ENCODE measurements at regions not wholly inside any gene's neighbourhood (a gene's known extent, or its start where the extent isn't known, plus 50 kb on each side); places are given as distances from the start of the nearest gene placed in this dataset.

DNA sequence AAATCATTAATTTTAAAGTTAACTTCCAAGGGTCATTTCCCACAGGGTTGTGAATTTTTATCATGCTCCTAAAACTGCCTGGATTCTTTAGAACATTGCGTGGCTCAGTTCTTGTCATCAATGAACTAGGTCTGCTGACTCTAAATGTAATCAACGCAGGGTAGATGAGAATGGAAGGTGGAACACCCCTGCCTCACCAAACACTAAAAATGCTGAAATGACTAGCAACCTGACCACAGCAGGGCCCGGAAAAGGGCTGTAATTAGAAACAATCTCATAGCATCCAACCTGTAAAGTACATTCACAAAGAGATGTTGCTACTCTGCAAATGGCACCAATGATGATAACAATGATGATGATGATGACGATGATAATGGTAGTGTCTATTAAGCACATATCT, 356.9 kb downstream of the DEPDC1B start (continued):
- TF ChIP-seq, protein P1, sequence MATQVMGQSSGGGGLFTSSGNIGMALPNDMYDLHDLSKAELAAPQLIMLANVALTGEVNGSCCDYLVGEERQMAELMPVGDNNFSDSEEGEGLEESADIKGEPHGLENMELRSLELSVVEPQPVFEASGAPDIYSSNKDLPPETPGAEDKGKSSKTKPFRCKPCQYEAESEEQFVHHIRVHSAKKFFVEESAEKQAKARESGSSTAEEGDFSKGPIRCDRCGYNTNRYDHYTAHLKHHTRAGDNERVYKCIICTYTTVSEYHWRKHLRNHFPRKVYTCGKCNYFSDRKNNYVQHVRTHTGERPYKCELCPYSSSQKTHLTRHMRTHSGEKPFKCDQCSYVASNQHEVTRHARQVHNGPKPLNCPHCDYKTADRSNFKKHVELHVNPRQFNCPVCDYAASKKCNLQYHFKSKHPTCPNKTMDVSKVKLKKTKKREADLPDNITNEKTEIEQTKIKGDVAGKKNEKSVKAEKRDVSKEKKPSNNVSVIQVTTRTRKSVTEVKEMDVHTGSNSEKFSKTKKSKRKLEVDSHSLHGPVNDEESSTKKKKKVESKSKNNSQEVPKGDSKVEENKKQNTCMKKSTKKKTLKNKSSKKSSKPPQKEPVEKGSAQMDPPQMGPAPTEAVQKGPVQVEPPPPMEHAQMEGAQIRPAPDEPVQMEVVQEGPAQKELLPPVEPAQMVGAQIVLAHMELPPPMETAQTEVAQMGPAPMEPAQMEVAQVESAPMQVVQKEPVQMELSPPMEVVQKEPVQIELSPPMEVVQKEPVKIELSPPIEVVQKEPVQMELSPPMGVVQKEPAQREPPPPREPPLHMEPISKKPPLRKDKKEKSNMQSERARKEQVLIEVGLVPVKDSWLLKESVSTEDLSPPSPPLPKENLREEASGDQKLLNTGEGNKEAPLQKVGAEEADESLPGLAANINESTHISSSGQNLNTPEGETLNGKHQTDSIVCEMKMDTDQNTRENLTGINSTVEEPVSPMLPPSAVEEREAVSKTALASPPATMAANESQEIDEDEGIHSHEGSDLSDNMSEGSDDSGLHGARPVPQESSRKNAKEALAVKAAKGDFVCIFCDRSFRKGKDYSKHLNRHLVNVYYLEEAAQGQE (IDR thresholded peaks at IDR 0.05), result no peak
- TF ChIP-seq FOXA1 (IDR thresholded peaks at IDR 0.05) (no peak), HNF4G (IDR thresholded peaks at IDR 0.05) (no peak)
- TF ChIP-seq, protein P2, sequence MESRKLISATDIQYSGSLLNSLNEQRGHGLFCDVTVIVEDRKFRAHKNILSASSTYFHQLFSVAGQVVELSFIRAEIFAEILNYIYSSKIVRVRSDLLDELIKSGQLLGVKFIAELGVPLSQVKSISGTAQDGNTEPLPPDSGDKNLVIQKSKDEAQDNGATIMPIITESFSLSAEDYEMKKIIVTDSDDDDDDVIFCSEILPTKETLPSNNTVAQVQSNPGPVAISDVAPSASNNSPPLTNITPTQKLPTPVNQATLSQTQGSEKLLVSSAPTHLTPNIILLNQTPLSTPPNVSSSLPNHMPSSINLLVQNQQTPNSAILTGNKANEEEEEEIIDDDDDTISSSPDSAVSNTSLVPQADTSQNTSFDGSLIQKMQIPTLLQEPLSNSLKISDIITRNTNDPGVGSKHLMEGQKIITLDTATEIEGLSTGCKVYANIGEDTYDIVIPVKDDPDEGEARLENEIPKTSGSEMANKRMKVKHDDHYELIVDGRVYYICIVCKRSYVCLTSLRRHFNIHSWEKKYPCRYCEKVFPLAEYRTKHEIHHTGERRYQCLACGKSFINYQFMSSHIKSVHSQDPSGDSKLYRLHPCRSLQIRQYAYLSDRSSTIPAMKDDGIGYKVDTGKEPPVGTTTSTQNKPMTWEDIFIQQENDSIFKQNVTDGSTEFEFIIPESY (IDR thresholded peaks at IDR 0.05), result no peak

DNA sequence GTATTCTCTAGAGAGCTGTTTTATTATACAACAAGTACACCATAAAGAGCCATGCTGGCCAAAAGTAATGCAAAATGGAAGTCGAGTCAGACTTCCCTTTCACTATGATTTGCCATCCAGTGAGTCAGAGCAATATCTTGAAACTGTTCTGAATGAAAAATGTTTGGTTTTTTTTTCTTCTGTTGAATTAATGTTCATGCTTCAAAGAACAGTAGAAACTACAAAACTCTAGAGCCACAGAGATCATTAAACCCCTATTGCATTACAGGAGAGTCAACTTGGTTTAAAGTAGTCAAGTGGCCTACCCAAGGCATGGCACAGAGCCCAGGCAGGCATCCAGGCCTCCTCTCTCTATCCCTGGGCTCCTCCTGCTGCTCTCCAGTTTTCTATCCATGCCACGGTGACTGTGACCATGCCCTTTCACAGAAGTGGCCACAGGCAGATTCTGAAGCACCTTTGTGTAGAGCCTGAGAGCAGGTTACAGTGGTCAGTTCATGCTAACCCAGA, 358.9 kb downstream of the DEPDC1B start:
- no peak overlapping the region for H3K9ac ChIP-seq (ENCODE audit: low read depth in 1 of 2, low read length in 2 of 2)
- WGBS, result 68% methylated on average over 2 of the region's 2 CpGs
- no peaks in the 10 kb centered on the region for H3K36me3 ChIP-seq (ENCODE audit: control insufficient read depth in 4 of 4, insufficient read depth in 3 of 4, low read depth in 1 of 4, low read length in 3 of 4)
- H3K27me3 ChIP-seq (ENCODE audit: control insufficient read depth in 4 of 4, insufficient read depth in 4 of 4, low read length in 3 of 4), result no peaks in the 10 kb centered on the region
- DNase-seq (ENCODE audit: low spot score), result no peak
- no peak overlapping the region for H3K4me3 ChIP-seq (ENCODE audit: low read depth in 1 of 3, low read length in 3 of 3)
- no peak overlapping the region for H3K27ac ChIP-seq (ENCODE audit: low read depth in 1 of 2, low read length in 2 of 2)
- H3K4me1 ChIP-seq (ENCODE audit: control insufficient read depth in 4 of 4, insufficient read depth in 4 of 4, low read length in 3 of 4), result no peaks in the 10 kb centered on the region
- TF ChIP-seq NR2F2 (IDR thresholded peaks at IDR 0.05) (no peak), TAF1 (conservative IDR thresholded peaks at IDR 0.05) (no peak), EGR1 (IDR thresholded peaks at IDR 0.05; ENCODE audit: low read depth in 2 of 2) (no peak), RAD21 (IDR thresholded peaks at IDR 0.05) (no peak)
- TF ChIP-seq, protein P2 (IDR thresholded peaks at IDR 0.05), result no peak
- H3K9me3 ChIP-seq (ENCODE audit: control insufficient read depth in 4 of 4, low read length in 3 of 4), result no peaks in the 10 kb centered on the region

DNA sequence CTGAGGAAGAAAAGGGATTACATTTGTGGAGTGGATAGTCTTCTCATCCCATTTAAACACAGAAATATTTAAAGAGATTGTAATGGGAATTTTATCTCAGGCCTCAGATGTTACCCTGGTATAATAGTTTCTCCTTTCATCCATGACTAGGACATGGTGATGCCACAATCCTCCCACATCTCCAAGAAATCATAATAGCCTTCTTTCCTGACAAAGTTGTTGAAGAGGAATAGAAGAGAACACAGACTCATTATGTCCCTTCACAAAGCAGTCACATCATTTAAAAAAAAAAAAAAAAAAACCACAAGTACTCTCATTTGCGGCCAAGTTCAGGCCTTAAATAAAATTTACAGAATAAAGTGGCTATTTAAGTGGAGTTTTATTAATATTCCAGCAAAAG, 359.6 kb downstream of the DEPDC1B start:
- Histone ChIP-seq H3K27me3 (ENCODE audit: control insufficient read depth in 4 of 4, insufficient read depth in 4 of 4, low read length in 3 of 4) (no peaks in the 10 kb centered on the region), H3K4me3 (ENCODE audit: low read depth in 1 of 3, low read length in 3 of 3) (no peak overlapping the region), H3K4me1 (ENCODE audit: control insufficient read depth in 4 of 4, insufficient read depth in 4 of 4, low read length in 3 of 4) (no peaks in the 10 kb centered on the region), H3K36me3 (ENCODE audit: control insufficient read depth in 4 of 4, insufficient read depth in 3 of 4, low read depth in 1 of 4, low read length in 3 of 4) (no peaks in the 10 kb centered on the region), H3K27ac (ENCODE audit: low read depth in 1 of 2, low read length in 2 of 2) (no peak overlapping the region), H3K9me3 (ENCODE audit: control insufficient read depth in 4 of 4, low read length in 3 of 4) (no peaks in the 10 kb centered on the region), H3K9ac (ENCODE audit: low read depth in 1 of 2, low read length in 2 of 2) (no peak overlapping the region)
- no peak for TF ChIP-seq JUND (IDR thresholded peaks at IDR 0.05)
- no peak for TF ChIP-seq YY1 (IDR thresholded peaks at IDR 0.05)
- TF ChIP-seq, protein P3, sequence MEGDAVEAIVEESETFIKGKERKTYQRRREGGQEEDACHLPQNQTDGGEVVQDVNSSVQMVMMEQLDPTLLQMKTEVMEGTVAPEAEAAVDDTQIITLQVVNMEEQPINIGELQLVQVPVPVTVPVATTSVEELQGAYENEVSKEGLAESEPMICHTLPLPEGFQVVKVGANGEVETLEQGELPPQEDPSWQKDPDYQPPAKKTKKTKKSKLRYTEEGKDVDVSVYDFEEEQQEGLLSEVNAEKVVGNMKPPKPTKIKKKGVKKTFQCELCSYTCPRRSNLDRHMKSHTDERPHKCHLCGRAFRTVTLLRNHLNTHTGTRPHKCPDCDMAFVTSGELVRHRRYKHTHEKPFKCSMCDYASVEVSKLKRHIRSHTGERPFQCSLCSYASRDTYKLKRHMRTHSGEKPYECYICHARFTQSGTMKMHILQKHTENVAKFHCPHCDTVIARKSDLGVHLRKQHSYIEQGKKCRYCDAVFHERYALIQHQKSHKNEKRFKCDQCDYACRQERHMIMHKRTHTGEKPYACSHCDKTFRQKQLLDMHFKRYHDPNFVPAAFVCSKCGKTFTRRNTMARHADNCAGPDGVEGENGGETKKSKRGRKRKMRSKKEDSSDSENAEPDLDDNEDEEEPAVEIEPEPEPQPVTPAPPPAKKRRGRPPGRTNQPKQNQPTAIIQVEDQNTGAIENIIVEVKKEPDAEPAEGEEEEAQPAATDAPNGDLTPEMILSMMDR (IDR thresholded peaks at IDR 0.05; ENCODE audit: low read depth, low read length, missing input control), result no peak
- TF ChIP-seq SP1 (IDR thresholded peaks at IDR 0.05), result no peak
- TF ChIP-seq, protein P4, sequence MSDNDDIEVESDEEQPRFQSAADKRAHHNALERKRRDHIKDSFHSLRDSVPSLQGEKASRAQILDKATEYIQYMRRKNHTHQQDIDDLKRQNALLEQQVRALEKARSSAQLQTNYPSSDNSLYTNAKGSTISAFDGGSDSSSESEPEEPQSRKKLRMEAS (IDR thresholded peaks at IDR 0.05), result no peak
- TF ChIP-seq EGR1 (IDR thresholded peaks at IDR 0.05; ENCODE audit: low read depth in 2 of 2), result no peak
- TF ChIP-seq RXRA (IDR thresholded peaks at IDR 0.05), result no peak
- TF ChIP-seq FOXA1 (IDR thresholded peaks at IDR 0.05), result no peak
- TF ChIP-seq NR2F2 (IDR thresholded peaks at IDR 0.05), result no peak
- TF ChIP-seq, protein P1 (IDR thresholded peaks at IDR 0.05), result no peak
- TF ChIP-seq TAF1 (conservative IDR thresholded peaks at IDR 0.05), result no peak
- no peak for TF ChIP-seq GABPA (IDR thresholded peaks at IDR 0.05 in 1 of 2, conservative IDR thresholded peaks at IDR 0.05 in 1 of 2)
- TF ChIP-seq FOXA2 (IDR thresholded peaks at IDR 0.05), result no peak
- WGBS, result 78% methylated on average over 1 of the region's 1 CpG
- DNase-seq (ENCODE audit: low spot score), result no peak

All from liver (tissue), 8 donors.